Inflammatory macrophage treated with lipopolysaccharide for 1 hour (primary cell): ENCODE measurements at regions not wholly inside any gene's neighbourhood (a gene's known extent, or its start where the extent isn't known, plus 50 kb on each side); places are given as distances from the start of the nearest gene placed in this dataset.

ENCODE experiments used
- DNase-seq, 2 donors: peaks; one replicate each; pipeline ENCODE4 v3.0.0-alpha.2; 2020 to 2022

- DNase-seq = no peak
Measured at GRCh38 chr1:208552928-208553327, 308.7 kb upstream of the PLXNA2 start.

GRCh38 chr1:208556461-208556860 is 312.3 kb upstream of the PLXNA2 start:
- DNase-seq = no peak

GRCh38 chr1:208557046-208557722 is 313.0 kb upstream of the PLXNA2 start:
- DNase-seq = no peak

DNA sequence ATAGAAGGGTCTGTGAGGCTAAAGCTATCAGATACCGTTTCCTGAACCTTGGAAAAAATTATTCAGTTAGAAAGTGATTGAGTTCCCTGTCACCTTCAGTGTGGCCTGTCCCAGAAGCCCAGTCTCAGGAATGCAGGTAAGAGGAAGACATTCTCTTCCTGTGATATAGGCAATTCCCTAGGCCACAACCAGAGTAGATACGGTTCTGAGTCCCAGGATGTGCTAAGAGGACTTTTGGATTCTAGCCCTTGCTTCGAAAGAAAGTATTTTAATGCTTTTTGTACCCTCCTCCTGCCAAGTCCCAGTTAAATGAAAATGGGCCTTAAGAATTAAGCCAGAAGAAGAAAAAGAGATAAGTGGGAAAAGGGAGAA is 313.5 kb upstream of the PLXNA2 start:
- no peak for DNase-seq

DNA sequence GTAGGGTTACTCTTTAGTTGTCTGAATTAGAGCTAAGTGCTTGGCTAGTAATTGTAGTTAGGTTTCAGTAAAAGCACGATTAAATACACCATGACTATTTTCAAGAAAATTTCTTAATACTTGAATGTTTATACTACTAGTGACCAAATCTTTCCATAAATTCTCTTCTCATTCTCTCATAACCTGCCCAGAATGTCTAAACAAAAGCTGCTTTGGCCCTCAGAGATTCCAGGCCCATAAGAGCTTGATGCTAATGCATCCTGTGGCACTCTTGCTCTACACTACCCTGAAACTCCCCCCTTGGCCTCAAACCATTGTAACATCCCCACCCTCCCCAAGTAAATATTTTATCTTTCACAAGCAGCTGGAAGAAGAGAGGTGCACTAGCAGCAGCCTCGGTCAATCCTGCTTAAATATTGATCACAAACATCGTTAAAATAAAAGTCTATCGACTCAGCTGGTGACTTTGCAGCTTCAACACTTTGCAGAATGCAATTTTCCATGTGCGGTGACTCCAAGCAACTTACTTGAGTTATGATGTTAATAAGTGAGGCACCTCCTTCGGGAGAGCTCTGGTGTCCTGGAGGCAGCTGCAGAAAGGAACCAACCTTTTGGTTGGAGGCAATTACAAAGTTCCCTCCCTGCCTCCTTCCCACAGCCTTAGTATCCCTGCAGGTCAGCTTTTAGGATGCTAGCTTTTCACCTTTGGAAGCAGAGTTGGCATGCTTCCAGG is 315.6 kb upstream of the PLXNA2 start:
- DNase-seq = no peak

DNA sequence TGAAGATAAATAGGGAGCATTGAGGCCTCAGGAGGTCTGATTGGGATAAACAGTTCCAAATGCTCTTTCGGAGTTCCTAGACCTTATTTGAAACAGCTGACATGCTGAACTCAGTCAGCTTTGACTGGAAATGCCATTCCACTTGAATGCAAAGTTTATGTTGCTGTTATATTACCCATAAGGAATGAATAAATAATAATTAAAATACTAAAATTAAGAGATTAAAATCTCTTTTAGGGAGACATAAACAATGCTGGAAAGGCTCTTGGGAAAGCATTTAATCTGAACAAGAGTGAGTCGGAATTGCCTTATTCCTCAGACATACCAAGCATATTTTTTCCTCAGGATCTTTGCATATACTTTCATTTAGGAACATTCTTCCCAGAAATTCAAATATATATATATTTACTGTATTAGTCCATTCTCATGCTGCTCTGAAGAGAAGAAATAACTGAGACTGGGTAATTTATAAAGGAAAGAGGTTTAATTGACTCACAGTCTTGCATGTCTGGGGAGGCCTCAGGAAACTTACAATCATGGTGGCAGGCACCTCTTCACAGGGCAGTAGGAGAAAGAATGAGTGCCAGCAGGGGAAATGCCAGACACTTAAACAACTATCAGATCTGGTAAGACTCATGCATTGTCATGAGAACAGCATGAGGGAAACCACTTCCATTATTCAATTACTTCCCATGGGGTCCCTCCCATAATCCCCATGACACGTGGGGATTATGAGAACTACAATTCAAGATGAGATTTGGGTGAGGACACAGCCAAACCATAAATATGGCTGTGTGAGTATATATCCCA is 318.2 kb upstream of the PLXNA2 start:
- DNase-seq = no peak

DNA sequence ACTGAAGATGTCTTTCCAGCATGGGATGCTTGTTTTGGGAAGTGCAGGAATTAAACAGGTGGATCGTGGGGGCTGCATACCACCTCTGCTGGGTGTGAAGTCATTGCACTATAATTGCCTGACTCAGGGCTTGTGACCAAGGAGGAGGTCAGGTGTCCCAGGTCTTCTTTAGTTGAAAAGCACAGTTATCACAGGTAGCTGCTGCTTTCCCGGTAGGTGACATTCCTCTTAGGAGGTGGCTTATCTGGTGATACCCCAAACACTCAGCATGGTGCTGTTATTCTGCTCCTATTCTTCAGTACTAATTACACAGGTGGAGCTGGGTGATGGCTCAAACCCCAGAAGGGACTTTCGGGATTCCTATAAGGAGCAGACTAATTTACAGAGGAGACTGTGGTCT is 320.3 kb upstream of the PLXNA2 start:
- no peak for DNase-seq

DNA sequence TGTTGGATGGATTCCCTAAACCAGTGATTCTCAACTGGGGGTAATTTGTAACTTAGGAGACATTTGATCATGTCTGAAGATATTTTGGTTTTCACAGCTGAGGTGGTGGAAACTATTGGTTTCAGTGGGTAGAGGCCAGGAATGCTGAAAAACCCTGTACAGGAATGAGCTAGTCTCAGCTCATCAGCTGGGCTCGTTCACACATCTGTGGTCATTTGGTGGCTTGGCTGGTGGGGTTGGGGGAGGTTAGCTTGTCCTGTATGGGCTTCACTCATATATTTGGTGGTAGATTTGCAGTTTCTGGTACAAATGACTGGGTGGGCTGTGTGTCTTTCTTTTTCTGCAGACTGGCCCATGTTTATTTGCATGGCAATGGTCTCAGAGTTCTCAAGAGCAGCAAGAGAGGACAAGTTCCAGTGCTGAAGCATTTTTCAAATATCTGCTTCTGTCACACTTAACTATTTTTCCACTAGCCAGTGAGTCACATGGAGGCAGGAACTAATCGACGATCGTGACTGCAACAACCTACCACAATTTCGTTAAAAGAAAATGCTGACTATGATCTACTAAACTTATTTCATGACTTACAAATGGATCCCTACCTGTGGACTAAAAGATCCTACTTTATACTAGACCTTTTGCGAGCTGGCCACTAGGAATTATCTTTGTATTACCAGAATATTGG is 321.7 kb upstream of the PLXNA2 start:
- no peak for DNase-seq

DNA sequence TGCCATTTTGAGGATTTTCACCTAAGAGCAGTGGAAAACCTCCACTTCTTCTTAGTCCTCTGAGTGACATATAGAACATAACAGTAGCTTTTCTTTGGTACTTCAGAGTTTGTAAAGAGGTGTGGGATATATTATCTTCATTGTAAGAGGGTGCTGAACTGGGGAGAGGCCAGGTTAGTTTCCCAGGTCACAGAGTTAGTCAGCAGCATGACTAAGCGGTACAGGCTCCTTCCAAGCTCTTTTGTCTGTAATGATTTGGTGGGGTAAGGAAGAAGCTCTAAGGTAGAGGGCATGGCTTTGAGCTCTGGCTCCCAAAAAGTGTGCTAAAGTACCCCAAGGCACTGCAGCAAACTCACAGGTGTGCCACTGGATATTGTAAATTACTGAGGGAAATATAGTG is 325.0 kb upstream of the PLXNA2 start:
- DNase-seq = no peak

GRCh38 chr1:208570362-208570761 is 326.2 kb upstream of the PLXNA2 start:
- DNase-seq = no peak

GRCh38 chr1:208576425-208576824 is 332.2 kb upstream of the PLXNA2 start:
- DNase-seq = no peak

GRCh38 chr1:208577381-208577905 is 333.3 kb upstream of the PLXNA2 start:
- DNase-seq = no peak

DNA sequence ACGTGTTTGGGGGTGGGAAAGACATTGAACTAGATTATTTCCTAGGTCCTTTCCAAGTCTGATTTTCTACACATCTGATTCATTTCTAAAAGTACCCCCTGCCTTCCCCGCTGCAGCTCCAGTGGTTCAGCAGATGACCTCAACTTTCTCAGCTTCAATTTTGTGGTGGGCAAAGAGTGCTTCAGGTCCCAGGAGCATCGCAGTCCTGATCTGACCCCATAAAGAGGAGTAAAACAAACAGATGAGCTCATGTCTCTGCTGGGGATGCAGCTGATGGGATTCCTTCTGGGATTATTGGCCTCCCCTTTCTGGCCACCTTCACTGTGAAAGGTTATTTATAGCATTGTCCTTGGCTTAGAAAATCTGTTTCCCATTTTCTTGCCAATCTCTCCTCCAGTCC is 337.0 kb upstream of the PLXNA2 start:
- DNase-seq = no peak

DNA sequence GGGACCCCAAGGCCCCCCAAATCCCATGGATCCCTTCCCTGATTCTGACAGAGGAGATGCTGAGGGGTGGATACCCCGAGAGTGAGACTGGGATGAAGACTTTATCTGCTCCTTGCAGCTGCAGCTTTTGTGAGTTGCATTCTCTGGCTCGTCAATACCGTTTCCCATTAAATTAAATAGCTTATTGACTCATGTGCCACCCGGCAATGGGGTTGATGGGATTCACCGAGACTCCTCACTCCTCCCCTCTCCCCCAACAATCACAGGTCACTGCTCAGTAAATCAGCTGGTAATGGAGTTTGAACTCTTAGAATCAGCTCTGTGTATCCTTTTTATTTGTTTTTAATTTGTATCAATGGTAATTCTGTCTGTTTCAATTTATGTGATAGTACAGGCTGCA is 337.5 kb upstream of the PLXNA2 start:
- no peak for DNase-seq

DNA sequence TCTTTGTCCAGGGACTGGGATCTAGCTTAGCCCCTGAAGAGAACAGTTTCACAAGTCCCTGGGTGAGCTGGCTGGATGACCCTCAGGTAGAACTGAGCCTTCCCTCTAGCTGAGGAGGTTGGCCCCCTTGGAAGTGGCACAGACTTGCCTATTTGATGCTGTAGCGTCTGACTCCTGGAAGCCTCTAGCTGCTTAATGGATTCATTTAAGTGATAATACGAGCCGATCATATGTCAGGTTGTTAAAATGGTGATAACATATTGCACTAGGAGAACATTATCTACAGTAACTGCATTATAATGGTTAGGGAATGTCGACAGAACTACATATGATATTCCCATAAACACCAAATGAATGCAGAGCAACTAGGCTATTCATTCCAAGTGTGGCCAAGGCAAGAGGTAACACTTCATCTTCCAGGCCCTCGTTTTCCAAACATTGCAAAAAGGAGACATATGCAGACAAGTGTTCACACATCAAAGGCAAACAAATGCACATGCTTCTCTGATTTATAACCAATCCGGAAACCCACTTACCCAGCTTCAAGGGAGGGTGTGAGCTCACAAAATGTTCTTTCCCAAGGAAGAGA is 340.1 kb upstream of the PLXNA2 start:
- no peak for DNase-seq

DNA sequence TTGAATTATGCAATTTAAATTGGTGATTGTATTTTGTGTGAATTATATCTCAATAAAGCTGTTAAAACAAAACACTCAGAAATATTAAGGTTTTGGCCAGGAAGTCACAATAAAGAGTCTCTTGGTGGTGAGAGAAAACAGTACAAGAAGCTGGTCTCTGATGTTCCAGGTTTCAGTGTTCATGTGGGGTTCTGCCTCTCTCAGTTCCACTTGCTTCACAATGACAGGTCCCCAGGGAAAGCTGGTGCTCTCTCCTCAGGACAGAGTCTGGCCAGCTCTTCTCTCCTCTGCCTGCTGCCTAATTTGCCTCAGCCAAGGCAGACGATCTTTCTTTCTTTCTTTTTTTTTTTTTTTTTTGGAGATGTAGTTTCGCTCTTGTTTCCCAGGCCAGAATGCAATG is 342.9 kb upstream of the PLXNA2 start:
- DNase-seq = no peak

GRCh38 chr1:208593306-208594006 is 349.3 kb upstream of the PLXNA2 start:
- no peak for DNase-seq

- DNase-seq = no peak
Measured at GRCh38 chr1:208595236-208595635, 351.1 kb upstream of the PLXNA2 start.

DNA sequence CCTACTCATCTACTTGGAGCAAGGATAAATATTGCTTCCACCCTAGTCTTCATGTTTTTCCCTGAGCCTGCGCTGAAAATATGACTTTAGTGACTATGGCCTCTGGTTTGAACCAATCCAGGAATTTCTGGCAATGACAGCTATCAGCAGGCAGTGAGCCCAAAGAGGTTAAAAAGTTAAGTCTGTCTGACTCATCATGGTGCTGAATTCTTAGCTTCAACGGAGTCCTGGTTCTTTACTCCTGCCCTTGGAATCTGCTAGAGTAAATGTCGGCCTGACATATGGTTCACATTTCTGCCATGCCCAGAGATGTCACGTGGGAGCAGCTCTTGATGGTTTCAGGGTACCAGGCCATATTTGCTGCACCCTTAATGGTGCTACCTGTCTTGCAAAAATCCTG is 351.6 kb upstream of the PLXNA2 start:
- DNase-seq = no peak

DNA sequence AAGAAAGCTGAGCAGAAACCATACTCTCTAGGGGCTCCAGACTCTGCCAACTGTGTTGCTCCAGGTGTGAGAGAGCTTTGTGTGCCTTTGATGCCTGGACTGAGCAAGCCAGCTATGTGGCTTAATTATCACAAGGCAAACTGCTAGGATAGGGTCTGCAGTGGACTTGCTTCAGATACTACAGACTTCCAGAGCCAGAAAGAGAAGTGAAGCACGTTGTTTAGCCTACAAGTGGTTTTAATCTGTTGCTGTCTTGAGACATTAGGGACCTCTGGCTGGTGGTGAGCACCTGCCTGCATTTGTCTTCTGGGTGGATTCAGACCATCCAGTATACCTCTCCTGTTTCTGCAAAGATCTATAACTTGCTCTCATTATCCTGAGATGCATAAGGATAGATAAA is 353.4 kb upstream of the PLXNA2 start:
- no peak for DNase-seq

GRCh38 chr1:208598021-208598420 is 353.8 kb upstream of the PLXNA2 start:
- no peak for DNase-seq

DNA sequence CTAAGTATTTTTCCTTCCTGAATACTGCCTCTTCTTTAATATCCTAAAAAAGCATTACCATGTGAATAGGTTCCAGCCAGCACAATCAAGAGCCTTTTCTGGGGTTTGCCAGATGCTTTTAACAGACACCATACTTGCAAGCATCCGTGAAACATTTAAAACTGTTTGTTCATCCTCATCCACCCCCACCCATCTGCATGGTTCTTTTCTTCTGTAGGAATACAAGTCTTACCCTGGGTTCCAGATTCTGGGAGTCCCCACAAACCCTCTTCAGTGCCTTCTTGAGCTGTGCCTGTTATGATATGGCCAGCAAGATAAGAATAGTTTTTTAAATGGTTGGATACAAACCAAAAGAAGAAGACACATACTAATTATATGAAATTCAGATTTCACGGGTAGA is 354.9 kb upstream of the PLXNA2 start:
- DNase-seq = no peak
